22Rv1 (cell line): ENCODE measurements at regions not wholly inside any gene's neighbourhood (a gene's known extent, or its start where the extent isn't known, plus 50 kb on each side); places are given as distances from the start of the nearest gene placed in this dataset.

Experiments used
- CTCF ChIP-seq: fragments of 450-650 bp; IDR thresholded peaks from 2 replicates; pipeline ENCODE4 v1.5.1; 2017; ENCODE audit warnings: mild to moderate bottlenecking
- ZFX ChIP-seq: fragments of 450-650 bp; IDR thresholded peaks from 2 replicates; pipeline ENCODE4 v1.6.1; 2017; ENCODE audit warnings: antibody characterized with exemption, borderline replicate concordance

GRCh38 chr13:82432949-82433348, 1449.3 kb downstream of the SLITRK1 start:
- no peak for TF ChIP-seq CTCF
- TF ChIP-seq ZFX = no peak
